Suppressor macrophage (primary cell): ENCODE measurements at regions not wholly inside any gene's neighbourhood (a gene's known extent, or its start where the extent isn't known, plus 50 kb on each side); places are given as distances from the start of the nearest gene placed in this dataset.

Source experiments
- DNase-seq, 4 experiments: peaks; one replicate each; pipeline ENCODE4 v3.0.0-alpha.2; 2020 to 2022

GRCh38 chr13:75132701-75133695 is 349.0 kb downstream of the TBC1D4 start:
- no peak for DNase-seq

GRCh38 chr13:75129331-75129730 is 352.6 kb downstream of the TBC1D4 start:
- DNase-seq: no peak

GRCh38 chr13:75124415-75124814 is 357.6 kb downstream of the TBC1D4 start:
- no peak for DNase-seq

- no peak for DNase-seq
These were observed 358.5 kb downstream of the TBC1D4 start for GRCh38 chr13:75123428-75123827.

- no peak for DNase-seq
These were observed 361.9 kb downstream of the TBC1D4 start for GRCh38 chr13:75120085-75120484.

GRCh38 chr13:75115171-75115570 is 366.8 kb downstream of the TBC1D4 start:
- DNase-seq: no peak

- no peak for DNase-seq
These were observed 378.0 kb downstream of the TBC1D4 start for GRCh38 chr13:75103976-75104375.

GRCh38 chr13:75102001-75102716 is 379.8 kb downstream of the TBC1D4 start:
- no peak for DNase-seq

GRCh38 chr13:75101348-75101747 is 380.6 kb downstream of the TBC1D4 start:
- DNase-seq: no peak

- no peak for DNase-seq
These were observed 389.8 kb downstream of the TBC1D4 start for GRCh38 chr13:75092143-75092542.

GRCh38 chr13:75091718-75092117 is 390.3 kb downstream of the TBC1D4 start:
- DNase-seq: no peak

- no peak for DNase-seq
These were observed 390.9 kb downstream of the TBC1D4 start for GRCh38 chr13:75090872-75091615.

- DNase-seq: no peak
These were observed 393.1 kb downstream of the TBC1D4 start for GRCh38 chr13:75088915-75089314.

GRCh38 chr13:75079226-75079625 is 402.7 kb downstream of the TBC1D4 start:
- no peak for DNase-seq

- no peak for DNase-seq
These were observed 405.5 kb downstream of the TBC1D4 start for GRCh38 chr13:75076476-75076875.

GRCh38 chr13:75073786-75074185 is 408.2 kb downstream of the TBC1D4 start:
- DNase-seq: no peak

- no peak for DNase-seq
These were observed 409.1 kb downstream of the TBC1D4 start for GRCh38 chr13:75072891-75073290.

GRCh38 chr13:75072368-75072767 is 409.6 kb downstream of the TBC1D4 start:
- DNase-seq: no peak

- no peak for DNase-seq
These were observed 410.2 kb downstream of the TBC1D4 start for GRCh38 chr13:75071796-75072195.

GRCh38 chr13:75071395-75071794 is 410.6 kb downstream of the TBC1D4 start:
- no peak for DNase-seq

GRCh38 chr13:75061909-75062308 is 420.1 kb downstream of the TBC1D4 start:
- no peak for DNase-seq

GRCh38 chr13:75055296-75055695 is 426.7 kb downstream of the TBC1D4 start:
- no peak for DNase-seq

- no peak for DNase-seq
These were observed 429.4 kb downstream of the TBC1D4 start for GRCh38 chr13:75052616-75053015.
